Stimulated activated naive B cell treated with anti-CD40 and anti-IgM and Interleukin-4, amounts not matched to agents 10 μg/mL and 1 μg/mL and 100 μg/mL, for 72 hours (primary cell): ENCODE measurements at regions not wholly inside any gene's neighbourhood (a gene's known extent, or its start where the extent isn't known, plus 50 kb on each side); places are given as distances from the start of the nearest gene placed in this dataset.

Experiments used
- ATAC-seq, 2 donors: fragments of 150-1000 bp; cut with Tn5 transposase; replicated peaks; 2 replicates each; pipeline ENCODE4 v1.10.0; 2021; ENCODE audit warnings: moderate library complexity in 1 of 2
- DNase-seq: peaks from one replicate; pipeline ENCODE4 v3.0.0; 2021
- H3K27ac Mint-ChIP-seq: one replicate; pipeline ENCODE4 v1.8.0; 2022; ENCODE audit warnings: mild to moderate bottlenecking, mixed read lengths
- H3K27me3 Mint-ChIP-seq, 2 donors: one replicate each; pipeline ENCODE4 v1.8.0; 2022; ENCODE audit warnings: mixed read lengths in 2 of 2
- H3K36me3 Mint-ChIP-seq, 2 donors: one replicate each; pipeline ENCODE4 v1.8.0; 2022; ENCODE audit warnings: mixed read lengths in 2 of 2, mild to moderate bottlenecking in 1 of 2
- H3K4me1 Mint-ChIP-seq, 2 donors: one replicate each; pipeline ENCODE4 v1.8.0; 2022; ENCODE audit warnings: mixed read lengths in 2 of 2, mild to moderate bottlenecking in 1 of 2
- H3K4me3 Mint-ChIP-seq, 2 donors: one replicate each; pipeline ENCODE4 v1.8.0; 2022; ENCODE audit warnings: mild to moderate bottlenecking in 2 of 2, mixed read lengths in 2 of 2, moderate library complexity in 1 of 2
- H3K9me3 Mint-ChIP-seq, 2 donors: one replicate each; pipeline ENCODE4 v1.8.0; 2022; ENCODE audit warnings: mixed read lengths in 2 of 2, mild to moderate bottlenecking in 1 of 2

DNA sequence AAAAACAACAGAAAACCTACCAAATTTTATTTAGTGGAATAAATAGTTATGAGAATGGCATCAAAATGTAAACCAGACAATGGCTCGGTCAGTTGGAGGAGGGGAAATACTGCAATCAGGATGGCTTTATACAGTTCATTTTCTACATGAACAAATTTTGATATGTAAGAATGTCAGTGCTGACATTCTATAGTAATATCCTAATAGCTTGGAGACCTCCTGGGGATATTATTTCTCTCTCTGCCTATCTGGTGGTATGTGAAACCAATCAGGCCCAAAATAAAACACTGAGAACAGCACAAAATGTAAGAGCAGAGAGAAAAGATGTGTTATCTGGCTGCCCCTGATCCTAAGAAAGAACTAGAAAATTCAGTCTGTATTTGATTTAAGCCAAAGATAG, 327.7 kb downstream of the UBE3D start:
- Mint-ChIP-seq H3K27me3 (peaks cover 0 to 5% of the 10 kb centered on the region in 2 donors), H3K27ac (no peak overlapping the region), H3K4me1 (no peaks in the 10 kb centered on the region), H3K4me3 (no peak overlapping the region), H3K9me3 (no peaks in the 10 kb centered on the region), H3K36me3 (no peaks in the 10 kb centered on the region)
- no peak for DNase-seq
- no peak for ATAC-seq

DNA sequence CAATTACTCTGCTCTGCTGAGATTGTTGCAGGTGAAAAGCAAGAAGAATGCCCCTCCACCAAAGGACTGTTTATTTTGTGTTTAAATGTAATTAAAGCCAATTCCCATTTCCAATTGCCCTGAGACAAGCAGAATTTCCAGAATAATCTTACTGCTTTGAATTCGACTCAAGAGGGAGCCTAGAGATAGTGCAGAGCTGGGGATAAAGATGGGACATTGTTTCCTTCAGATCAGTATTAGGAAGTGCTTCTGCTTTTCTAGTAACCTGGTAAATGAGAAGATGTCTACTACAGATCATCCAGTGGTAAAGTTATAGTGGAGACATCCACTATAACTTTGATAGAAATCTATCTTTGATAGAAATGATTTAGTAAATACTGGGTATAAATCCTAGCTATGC, 326.9 kb downstream of the UBE3D start:
- Mint-ChIP-seq H3K36me3 (no peaks in the 10 kb centered on the region), H3K9me3 (no peaks in the 10 kb centered on the region), H3K4me1 (no peaks in the 10 kb centered on the region), H3K27ac (no peak overlapping the region), H3K4me3 (no peak overlapping the region), H3K27me3 (peaks cover 0 to 5% of the 10 kb centered on the region in 2 donors)
- ATAC-seq (no peak), DNase-seq (no peak)

DNA sequence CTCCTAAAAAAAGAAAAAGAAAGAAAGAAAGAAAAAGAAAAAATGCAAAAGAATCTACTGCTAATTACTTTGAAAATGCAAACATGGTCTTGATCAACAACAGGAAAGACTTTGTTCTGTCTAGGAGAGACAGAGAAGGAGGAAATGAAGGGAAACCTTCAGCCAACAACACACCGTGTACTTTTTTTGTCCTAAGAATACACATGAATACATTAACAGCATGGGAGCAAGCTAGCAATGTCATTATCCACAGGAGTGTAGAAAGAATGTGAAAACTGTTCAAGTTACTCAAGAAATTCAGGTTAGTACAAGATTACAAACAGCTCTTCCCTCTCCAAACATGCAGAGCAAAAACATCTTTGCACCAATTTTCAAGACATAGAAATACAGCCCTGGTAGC, 326.3 kb downstream of the UBE3D start:
- Mint-ChIP-seq H3K36me3 (no peaks in the 10 kb centered on the region), H3K9me3 (no peaks in the 10 kb centered on the region), H3K27ac (no peak overlapping the region), H3K4me1 (no peaks in the 10 kb centered on the region), H3K27me3 (peaks cover 0 to 5% of the 10 kb centered on the region in 2 donors), H3K4me3 (no peak overlapping the region)
- ATAC-seq (no peak), DNase-seq (no peak)

DNA sequence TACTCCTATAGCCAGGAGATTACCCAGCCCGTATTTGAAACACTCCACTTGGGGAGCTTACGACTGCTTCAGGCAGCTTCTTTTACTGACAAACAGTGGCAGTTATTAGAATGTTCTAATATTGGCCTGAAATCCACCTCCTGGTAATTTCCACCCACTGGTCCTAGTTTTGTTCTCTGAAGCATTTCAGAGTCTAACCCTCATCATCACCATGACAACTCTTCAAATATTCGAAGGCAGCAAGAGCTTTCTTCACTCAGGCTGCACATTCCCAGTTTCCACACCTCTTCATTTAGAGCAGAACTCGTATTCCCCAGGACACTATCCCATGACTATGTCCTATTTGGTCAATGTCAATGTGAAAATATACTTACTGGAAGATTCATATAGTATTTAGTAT, 325.6 kb downstream of the UBE3D start:
- Mint-ChIP-seq H3K4me1 (no peaks in the 10 kb centered on the region), H3K27me3 (peaks cover 0 to 5% of the 10 kb centered on the region in 2 donors), H3K4me3 (no peak overlapping the region), H3K27ac (no peak overlapping the region), H3K36me3 (no peaks in the 10 kb centered on the region), H3K9me3 (no peaks in the 10 kb centered on the region)
- ATAC-seq, result no peak
- no peak for DNase-seq

DNA sequence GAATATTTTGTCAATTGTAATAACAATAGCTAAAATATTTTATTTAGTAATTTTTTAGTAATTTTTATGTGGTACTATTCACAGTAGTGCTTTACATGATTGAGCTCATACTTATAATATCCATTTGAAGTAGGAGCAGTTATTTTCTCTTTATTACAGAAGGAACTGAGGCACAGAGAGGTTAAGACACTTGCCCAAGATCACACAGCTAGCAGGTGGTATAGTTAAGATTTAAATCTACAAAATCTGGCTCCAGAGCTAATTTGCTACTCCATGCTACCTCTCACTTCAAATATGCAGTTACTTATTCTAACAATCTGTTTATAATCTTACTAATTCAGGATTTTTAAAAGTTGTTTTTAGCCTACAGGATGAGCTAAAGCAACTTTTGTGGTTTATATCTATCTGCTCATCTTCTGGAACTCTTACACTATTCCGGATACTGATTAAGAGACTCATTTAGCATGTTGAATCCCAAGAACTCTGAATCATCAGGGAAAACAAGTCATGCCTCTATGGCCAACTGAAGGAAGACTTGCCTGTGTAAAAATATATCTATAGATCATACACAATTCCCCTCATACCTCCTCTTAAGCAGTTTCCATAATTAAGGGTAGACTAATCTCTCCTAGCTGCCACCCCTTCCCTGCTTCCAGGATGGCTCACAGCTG, 324.2 kb downstream of the UBE3D start:
- Mint-ChIP-seq H3K9me3 (no peaks in the 10 kb centered on the region), H3K4me1 (no peaks in the 10 kb centered on the region), H3K36me3 (no peaks in the 10 kb centered on the region), H3K27ac (no peak overlapping the region), H3K4me3 (no peak overlapping the region), H3K27me3 (no peaks in the 10 kb centered on the region)
- no peak for ATAC-seq
- no peak for DNase-seq

DNA sequence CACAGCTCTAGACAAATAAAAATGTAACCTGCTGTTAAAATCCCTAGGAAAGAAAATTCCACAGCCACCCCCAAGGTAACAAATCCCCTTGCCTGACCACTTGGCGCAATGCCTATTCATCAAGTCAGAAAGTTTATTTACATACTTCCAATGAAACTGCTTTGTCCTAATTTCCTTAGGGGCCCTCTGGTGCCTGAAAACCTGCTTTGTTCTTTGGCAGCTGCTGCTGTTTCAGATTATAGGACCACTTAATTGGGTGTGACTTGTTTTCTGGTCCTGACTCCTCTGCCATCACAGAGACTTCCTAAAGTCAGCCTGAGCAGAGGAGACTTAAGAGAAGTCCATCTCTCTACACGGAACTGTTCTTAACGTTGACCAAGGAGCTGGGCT, 323.6 kb downstream of the UBE3D start:
- DNase-seq (no peak), ATAC-seq (no peak)
- no peak overlapping the region for H3K4me3 Mint-ChIP-seq
- no peak overlapping the region for H3K27ac Mint-ChIP-seq
- no peaks in the 10 kb centered on the region for H3K36me3 Mint-ChIP-seq
- H3K9me3 Mint-ChIP-seq, result no peaks in the 10 kb centered on the region
- H3K27me3 Mint-ChIP-seq, result no peaks in the 10 kb centered on the region
- H3K4me1 Mint-ChIP-seq, result no peaks in the 10 kb centered on the region

DNA sequence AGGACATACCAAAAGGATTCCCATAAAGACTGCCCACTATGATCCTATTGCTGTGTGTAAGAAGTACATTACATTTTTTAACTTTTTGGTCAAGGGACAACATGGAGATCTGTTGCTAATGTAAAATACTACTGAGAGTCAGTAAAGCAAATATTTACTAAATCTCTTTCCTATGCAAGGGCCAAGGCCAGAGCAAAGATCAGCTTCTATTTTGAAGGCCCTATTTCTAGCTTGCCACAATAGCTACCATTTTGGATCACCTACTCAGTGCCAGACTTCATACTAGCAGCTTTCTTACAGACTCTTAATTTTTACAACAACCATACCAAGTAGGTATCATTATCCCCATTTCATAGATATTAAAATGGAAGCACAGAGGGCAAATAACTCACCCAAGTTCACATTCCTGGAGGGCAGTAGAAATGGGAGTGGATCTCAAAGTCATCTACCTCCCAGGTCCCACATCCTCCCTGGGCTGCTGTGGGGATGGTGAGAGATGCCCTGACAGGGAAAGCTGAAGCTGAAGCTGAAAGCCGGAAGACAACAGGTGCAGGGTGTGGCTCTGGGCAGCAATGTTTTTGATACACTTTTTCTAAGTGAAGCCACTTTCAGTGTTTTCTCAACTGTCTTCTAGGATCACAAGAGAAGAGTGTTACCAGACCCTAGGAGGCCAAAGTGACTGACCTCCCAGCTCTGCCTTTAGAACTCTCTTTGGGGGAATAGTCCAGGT, 321.2 kb downstream of the UBE3D start:
- Mint-ChIP-seq H3K36me3 (no peaks in the 10 kb centered on the region), H3K27me3 (no peaks in the 10 kb centered on the region)
- no peak for ATAC-seq

DNA sequence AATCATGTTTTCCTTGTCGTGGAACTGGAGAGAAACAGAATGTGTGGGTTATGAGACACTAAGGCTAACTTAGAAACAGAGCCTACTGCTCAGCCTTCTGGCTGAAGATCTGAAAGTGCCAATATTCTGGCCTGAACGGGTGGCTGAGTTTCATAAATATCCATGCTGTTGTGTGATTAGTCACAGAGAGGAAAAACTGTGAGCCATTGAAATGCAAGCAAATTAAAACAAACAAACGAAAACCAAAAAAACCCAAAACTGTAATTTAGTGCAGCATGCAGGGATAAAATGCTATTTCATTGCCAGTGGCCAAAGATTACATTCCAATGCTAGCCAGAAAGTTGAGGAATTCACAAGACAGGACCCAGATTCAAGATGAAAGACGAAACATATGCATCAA, 315.1 kb downstream of the UBE3D start:
- ATAC-seq (no peak), DNase-seq (no peak)
- H3K9me3 Mint-ChIP-seq, result peaks cover 2 to 4% of the 10 kb centered on the region in 2 donors
- no peaks in the 10 kb centered on the region for H3K27me3 Mint-ChIP-seq
- H3K36me3 Mint-ChIP-seq, result no peaks in the 10 kb centered on the region
- no peak overlapping the region for H3K4me3 Mint-ChIP-seq
- H3K27ac Mint-ChIP-seq, result no peak overlapping the region
- H3K4me1 Mint-ChIP-seq, result no peaks in the 10 kb centered on the region

More for the DNA sequence above, 321.2 kb downstream of the UBE3D start:
- H3K4me1 Mint-ChIP-seq, result no peaks in the 10 kb centered on the region
- H3K27ac Mint-ChIP-seq, result no peak overlapping the region
- no peak overlapping the region for H3K4me3 Mint-ChIP-seq
- no peaks in the 10 kb centered on the region for H3K9me3 Mint-ChIP-seq
- DNase-seq, result no peak

DNA sequence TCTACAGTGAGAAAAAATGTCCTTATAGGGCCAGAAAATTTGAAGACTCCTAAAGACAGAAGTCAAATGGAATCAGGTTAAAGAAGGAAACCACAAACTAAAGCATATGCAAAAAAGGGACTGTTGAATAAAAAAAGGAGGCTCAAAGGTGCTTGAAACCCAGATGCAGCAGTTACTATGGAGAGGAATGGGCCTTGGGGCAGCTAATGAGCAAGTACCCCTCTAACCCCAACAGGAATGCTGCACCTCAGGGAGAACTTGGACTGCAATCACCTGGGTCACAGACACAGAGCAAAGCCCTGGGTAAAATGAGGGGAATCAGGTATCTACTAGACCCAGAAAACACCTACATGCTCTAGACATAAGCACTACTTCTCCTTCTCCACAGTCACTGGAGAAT, 313.9 kb downstream of the UBE3D start:
- ATAC-seq (no peak), DNase-seq (no peak)
- Mint-ChIP-seq H3K4me1 (no peaks in the 10 kb centered on the region), H3K4me3 (no peak overlapping the region), H3K36me3 (no peaks in the 10 kb centered on the region), H3K9me3 (peaks cover 4 to 5% of the 10 kb centered on the region in 2 donors), H3K27me3 (no peaks in the 10 kb centered on the region), H3K27ac (no peak overlapping the region)

DNA sequence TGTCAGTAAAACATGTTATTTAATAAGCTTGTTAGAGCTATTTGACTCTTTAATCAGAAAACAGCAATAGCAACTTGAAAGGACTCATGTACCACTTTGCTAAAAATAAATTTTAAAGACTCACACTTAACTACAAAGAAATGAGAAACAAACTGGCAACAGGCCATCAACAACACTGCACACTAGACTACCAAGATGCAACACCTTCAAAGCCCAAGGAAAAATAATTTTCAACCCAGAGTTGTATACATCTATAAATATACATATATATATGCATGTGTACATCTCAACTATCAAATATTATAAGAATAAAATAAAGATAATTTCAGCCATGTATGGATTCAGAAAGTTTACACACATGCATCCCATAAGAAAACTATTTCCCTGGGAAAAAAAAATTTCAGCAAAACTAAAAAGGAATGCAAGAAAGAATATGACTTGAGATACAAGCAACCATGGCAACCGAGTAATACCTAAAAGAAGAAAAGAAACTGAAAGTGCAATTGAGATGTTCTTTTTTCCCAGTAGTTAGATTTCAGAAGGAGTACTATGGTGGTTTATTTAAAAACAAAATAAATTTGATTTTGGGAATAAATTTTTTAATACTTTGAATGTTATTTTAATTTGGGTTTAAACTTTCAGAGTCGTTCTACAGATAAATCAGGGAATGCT, 303.8 kb downstream of the UBE3D start:
- ATAC-seq (no peak), DNase-seq (no peak)
- no peaks in the 10 kb centered on the region for H3K4me1 Mint-ChIP-seq
- H3K36me3 Mint-ChIP-seq, result no peaks in the 10 kb centered on the region
- H3K4me3 Mint-ChIP-seq, result no peak overlapping the region
- H3K27me3 Mint-ChIP-seq, result no peaks in the 10 kb centered on the region
- H3K9me3 Mint-ChIP-seq, result peaks cover 0 to 2% of the 10 kb centered on the region in 2 donors
- H3K27ac Mint-ChIP-seq, result no peak overlapping the region

DNA sequence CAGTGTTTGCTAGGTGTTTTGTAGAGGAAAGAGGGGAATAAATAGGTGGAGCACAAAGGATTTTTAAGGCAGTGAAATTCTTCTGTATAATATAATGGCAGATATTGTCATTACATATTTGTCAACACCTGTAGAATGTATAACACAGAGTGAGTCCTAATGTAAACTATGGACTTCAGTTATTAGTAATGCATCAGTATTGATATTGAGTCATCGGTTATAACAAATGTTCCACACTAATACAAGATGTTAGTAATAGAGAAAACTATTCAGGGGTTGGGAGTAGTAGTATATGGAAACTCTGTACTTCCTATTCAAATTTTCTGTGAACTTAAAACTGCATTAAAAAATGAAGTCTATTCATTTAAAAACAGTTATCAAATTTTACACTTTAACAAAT, 299.2 kb downstream of the UBE3D start:
- Mint-ChIP-seq H3K27ac (no peak overlapping the region), H3K9me3 (peaks cover 0 to 3% of the 10 kb centered on the region in 2 donors), H3K27me3 (no peaks in the 10 kb centered on the region), H3K4me3 (no peak overlapping the region), H3K36me3 (no peaks in the 10 kb centered on the region), H3K4me1 (no peaks in the 10 kb centered on the region)
- ATAC-seq, result no peak
- no peak for DNase-seq

DNA sequence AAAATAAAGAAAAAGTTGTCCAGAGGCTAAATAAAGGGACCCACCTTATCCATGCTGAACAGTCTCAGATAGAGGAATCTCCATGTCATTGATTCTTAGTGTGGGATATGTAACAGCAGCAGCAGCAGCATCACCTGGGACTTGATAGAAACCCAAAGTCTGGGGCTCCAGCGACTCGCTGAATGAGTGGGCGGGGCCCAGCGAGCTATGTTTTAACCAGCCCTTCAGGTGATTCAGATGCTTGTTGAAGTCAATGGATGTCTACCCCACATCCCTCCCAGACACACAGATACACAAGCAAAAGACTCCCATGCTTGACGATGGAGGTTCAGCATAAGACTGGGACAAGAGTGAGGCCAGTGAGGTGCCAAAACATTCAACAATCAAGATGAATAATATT, 298.6 kb downstream of the UBE3D start:
- Mint-ChIP-seq H3K27ac (no peak overlapping the region), H3K4me1 (no peaks in the 10 kb centered on the region), H3K27me3 (no peaks in the 10 kb centered on the region), H3K4me3 (no peak overlapping the region), H3K9me3 (peaks cover 0 to 3% of the 10 kb centered on the region in 2 donors), H3K36me3 (no peaks in the 10 kb centered on the region)
- DNase-seq (no peak), ATAC-seq (no peak)

DNA sequence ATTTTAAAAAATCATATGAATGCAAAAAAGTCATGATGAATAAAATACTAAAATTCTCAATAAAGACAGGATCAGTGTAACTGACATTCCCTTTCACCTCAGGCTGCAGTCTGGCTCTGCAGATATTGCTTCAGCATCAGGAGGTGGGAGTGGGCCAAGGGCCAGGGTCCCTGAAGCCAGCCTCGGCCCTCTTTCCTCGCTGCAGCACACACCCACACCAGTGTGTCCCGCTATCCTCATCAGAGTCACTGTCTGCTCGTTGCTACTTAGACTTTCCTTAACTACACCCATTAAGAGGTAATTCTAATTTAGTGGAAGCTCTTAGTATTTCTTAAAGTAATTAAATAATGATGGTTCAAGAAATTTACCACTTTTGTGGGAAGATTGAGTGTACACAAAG, 298.2 kb downstream of the UBE3D start:
- H3K36me3 Mint-ChIP-seq, result no peaks in the 10 kb centered on the region
- no peak overlapping the region for H3K4me3 Mint-ChIP-seq
- DNase-seq, result no peak
- H3K9me3 Mint-ChIP-seq, result peaks cover 0 to 3% of the 10 kb centered on the region in 2 donors
- H3K27me3 Mint-ChIP-seq, result no peaks in the 10 kb centered on the region
- H3K4me1 Mint-ChIP-seq, result no peaks in the 10 kb centered on the region
- no peak for ATAC-seq
- no peak overlapping the region for H3K27ac Mint-ChIP-seq

DNA sequence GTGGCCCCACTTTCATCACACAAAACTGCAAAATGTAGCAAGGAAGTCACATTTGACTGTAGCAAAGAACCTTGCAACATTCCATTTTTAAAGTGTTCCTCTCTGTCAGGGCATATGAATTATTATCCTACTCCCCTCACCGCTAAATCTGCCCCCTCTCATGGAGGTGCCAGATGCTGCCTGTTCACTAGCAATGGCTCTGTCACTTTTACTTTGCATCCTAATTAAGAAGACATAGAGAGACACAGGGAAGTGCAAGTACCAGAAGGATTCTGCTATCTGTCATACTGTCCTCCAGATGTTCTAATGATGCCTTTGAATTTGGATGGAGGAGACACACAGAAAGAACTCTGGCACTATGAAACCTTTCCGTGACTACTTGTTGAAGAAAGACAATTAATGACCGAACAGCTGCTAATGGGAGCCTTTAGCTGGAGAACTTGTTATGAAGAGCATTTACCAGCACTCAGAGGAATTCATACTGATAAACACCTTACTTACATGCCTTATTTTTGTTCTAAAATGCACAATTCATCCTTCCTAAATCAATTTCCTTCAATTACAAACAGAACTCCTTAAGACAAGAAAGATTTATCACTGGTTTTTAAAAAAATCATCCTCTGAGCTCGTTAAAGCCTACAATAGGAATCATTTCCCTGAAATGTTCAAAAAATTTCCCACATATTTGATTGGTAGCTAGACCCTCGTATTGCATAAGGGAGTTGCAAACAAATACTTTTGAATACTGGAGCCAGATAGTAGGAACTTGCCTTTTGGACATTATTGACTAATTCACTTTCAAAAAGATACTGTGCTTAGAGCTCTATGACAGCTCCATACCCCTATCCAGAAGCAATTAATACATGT, 292.6 kb downstream of the UBE3D start:
- no peaks in the 10 kb centered on the region for H3K27me3 Mint-ChIP-seq
- DNase-seq (no peak), ATAC-seq (no peak)
- no peak overlapping the region for H3K27ac Mint-ChIP-seq
- peaks cover 0 to 3% of the 10 kb centered on the region in 2 donors for H3K9me3 Mint-ChIP-seq
- no peak overlapping the region for H3K4me3 Mint-ChIP-seq
- no peaks in the 10 kb centered on the region for H3K4me1 Mint-ChIP-seq
- H3K36me3 Mint-ChIP-seq, result no peaks in the 10 kb centered on the region
